ENCODE measurements at regions not wholly inside any gene's neighbourhood (a gene's known extent, or its start where the extent isn't known, plus 50 kb on each side); places are given as distances from the start of the nearest gene placed in this dataset.

- dilution Hi-C loops (cut with MboI; ENCODE audit: extremely low pct_ligation_motif_present, low sequenced_read_pairs), result no loop called here
- Histone ChIP-seq H3K27ac (ENCODE audit: insufficient read depth, low read depth, low read length) (no peak overlapping the region), H3K27me3 (ENCODE audit: control insufficient read depth in 2 of 2, insufficient read depth in 2 of 2, low read length in 2 of 2) (no peaks in the 10 kb centered on the region), H3K4me3 (replicated peaks in 1 of 3; ENCODE audit: insufficient read depth in 1 of 3, low read depth in 1 of 3, low read length in 3 of 3) (no peak overlapping the region), H3K36me3 (ENCODE audit: control insufficient read depth in 2 of 2, extremely low read depth in 1 of 2, insufficient read depth in 2 of 2, low read length in 2 of 2) (no peaks in the 10 kb centered on the region), H3K4me2 (ENCODE audit: insufficient read depth, low read length) (no peak overlapping the region), H3K9ac (replicated peaks; ENCODE audit: extremely low read depth, insufficient read depth, low read length) (no peak overlapping the region), H3K9me1 (replicated peaks; ENCODE audit: control insufficient read depth, extremely low read depth, insufficient read depth, low read length) (no peaks in the 10 kb centered on the region), H3K9me3 (replicated peaks; ENCODE audit: control insufficient read depth, insufficient read depth, low read length) (no peaks in the 10 kb centered on the region), H3K79me2 (ENCODE audit: control insufficient read depth, insufficient read depth, low read length) (no peaks in the 10 kb centered on the region), H3K4me1 (ENCODE audit: control insufficient read depth, extremely low read depth, insufficient read depth, low read length) (no peaks in the 10 kb centered on the region), H4K20me1 (replicated peaks; ENCODE audit: control insufficient read depth, extremely low read depth, insufficient read depth, low read length) (no peaks in the 10 kb centered on the region), H2AFZ (ENCODE audit: low read depth, low read length) (no peak overlapping the region)
- intact Hi-C loops (cut with micrococcal nuclease), result no loop called here
- DNase-seq (ENCODE audit: low read depth, low spot score) (no peak), FAIRE-seq (no peak)
- ChIA-PET POLR2A (no interaction called here), CTCF (no interaction called here)
- TF ChIP-seq JUN (IDR thresholded peaks at IDR 0.05; ENCODE audit: borderline replicate concordance, insufficient read depth, insufficient read length, low read depth) (no peak), MYC (IDR thresholded peaks at IDR 0.05; ENCODE audit: low read depth, low read length) (no peak), CTCF (IDR thresholded peaks at IDR 0.05; ENCODE audit: extremely low read depth in 1 of 2, insufficient read depth in 1 of 2, low read depth in 1 of 2, low read length in 2 of 2) (no peak)
- no TSS peak for BruUV-seq (replicated peaks)
These were observed 103.7 kb upstream of the LGR5 start for GRCh38 chr12:71335963-71336257.

GRCh38 chr12:71335151-71335962 lies 104.2 kb upstream of the LGR5 start:
- Histone ChIP-seq H3K27me3 (ENCODE audit: control insufficient read depth in 2 of 2, insufficient read depth in 2 of 2, low read length in 2 of 2) (no peaks in the 10 kb centered on the region), H3K9me3 (replicated peaks; ENCODE audit: control insufficient read depth, insufficient read depth, low read length) (no peaks in the 10 kb centered on the region), H3K9ac (replicated peaks; ENCODE audit: extremely low read depth, insufficient read depth, low read length) (no peak overlapping the region), H3K4me2 (ENCODE audit: insufficient read depth, low read length) (no peak overlapping the region), H3K4me1 (ENCODE audit: control insufficient read depth, extremely low read depth, insufficient read depth, low read length) (no peaks in the 10 kb centered on the region), H3K36me3 (ENCODE audit: control insufficient read depth in 2 of 2, extremely low read depth in 1 of 2, insufficient read depth in 2 of 2, low read length in 2 of 2) (no peaks in the 10 kb centered on the region), H2AFZ (ENCODE audit: low read depth, low read length) (no peak overlapping the region), H3K4me3 (replicated peaks in 1 of 3; ENCODE audit: insufficient read depth in 1 of 3, low read depth in 1 of 3, low read length in 3 of 3) (no peak overlapping the region), H4K20me1 (replicated peaks; ENCODE audit: control insufficient read depth, extremely low read depth, insufficient read depth, low read length) (no peaks in the 10 kb centered on the region), H3K9me1 (replicated peaks; ENCODE audit: control insufficient read depth, extremely low read depth, insufficient read depth, low read length) (no peaks in the 10 kb centered on the region), H3K27ac (ENCODE audit: insufficient read depth, low read depth, low read length) (no peak overlapping the region), H3K79me2 (ENCODE audit: control insufficient read depth, insufficient read depth, low read length) (no peaks in the 10 kb centered on the region)
- ChIA-PET POLR2A (no interaction called here), CTCF (no interaction called here)
- no peak for TF ChIP-seq FOS (IDR thresholded peaks at IDR 0.05; ENCODE audit: borderline replicate concordance, insufficient read depth, low read length)
- no peak for TF ChIP-seq MYC (IDR thresholded peaks at IDR 0.05; ENCODE audit: low read depth, low read length)
- no peak for TF ChIP-seq EZH2 (IDR thresholded peaks at IDR 0.05; ENCODE audit: borderline replicate concordance, low read depth, low read length, severe bottlenecking)
- TF ChIP-seq POLR2A (IDR thresholded peaks at IDR 0.05; ENCODE audit: low read depth, low read length), result no peak
- TF ChIP-seq POLR2AphosphoS5 (IDR thresholded peaks at IDR 0.05; ENCODE audit: insufficient read depth, low read depth, low read length), result no peak
- no peak for TF ChIP-seq MAX (IDR thresholded peaks at IDR 0.05; ENCODE audit: insufficient read depth, insufficient read length)
- TF ChIP-seq CTCF (IDR thresholded peaks at IDR 0.05; ENCODE audit: extremely low read depth in 1 of 2, insufficient read depth in 1 of 2, low read depth in 1 of 2, low read length in 2 of 2), result no peak
- no peak for TF ChIP-seq JUN (IDR thresholded peaks at IDR 0.05; ENCODE audit: borderline replicate concordance, insufficient read depth, insufficient read length, low read depth)
- dilution Hi-C loops (cut with MboI; ENCODE audit: extremely low pct_ligation_motif_present, low sequenced_read_pairs) (no loop called here), intact Hi-C loops (cut with micrococcal nuclease) (no loop called here)
- no TSS peak for BruUV-seq (replicated peaks)
- no peak for FAIRE-seq
- DNase-seq (ENCODE audit: low read depth, low spot score), result no peak
